H9 (cell line): ENCODE measurements at regions not wholly inside any gene's neighbourhood (a gene's known extent, or its start where the extent isn't known, plus 50 kb on each side); places are given as distances from the start of the nearest gene placed in this dataset.

Experiments used
- DNase-seq: peaks from one replicate; pipeline ENCODE4 v3.0.0-alpha.2; 2017
- H2AFZ ChIP-seq: one replicate; pipeline ENCODE4 v1.6.1; 2013; ENCODE audit warnings: mild to moderate bottlenecking, low read length, control low read depth, moderate library complexity
- H2AK5ac ChIP-seq: 2 replicates; pipeline ENCODE4 v1.6.1; 2013; ENCODE audit warnings: low read length, control low read depth, mixed read lengths; ENCODE audit not compliant: insufficient read length
- H2BK120ac ChIP-seq: one replicate; pipeline ENCODE4 v1.6.1; 2013; ENCODE audit warnings: low read depth, mild to moderate bottlenecking, low read length, control low read depth, inconsistent platforms; ENCODE audit not compliant: poor library complexity, severe bottlenecking
- H2BK12ac ChIP-seq: 2 replicates; pipeline ENCODE4 v1.6.1; 2013; ENCODE audit warnings: low read length, control low read depth, mixed read lengths, low read depth; ENCODE audit not compliant: insufficient read length
- H2BK15ac ChIP-seq: 2 replicates; pipeline ENCODE4 v1.6.1; 2013; ENCODE audit warnings: low read depth, low read length, control low read depth
- H2BK20ac ChIP-seq: one replicate; pipeline ENCODE4 v1.6.1; 2013; ENCODE audit warnings: low read depth, mild to moderate bottlenecking, low read length, control low read depth, inconsistent platforms; ENCODE audit not compliant: poor library complexity, severe bottlenecking
- H2BK5ac ChIP-seq: 2 replicates; pipeline ENCODE4 v1.6.1; 2013; ENCODE audit warnings: low read length, control low read depth, mixed read lengths; ENCODE audit not compliant: insufficient read length
- H3K14ac ChIP-seq: 2 replicates; pipeline ENCODE4 v1.6.1; 2013; ENCODE audit warnings: low read length, control low read depth; ENCODE audit not compliant: insufficient read depth
- H3K18ac ChIP-seq: 2 replicates; pipeline ENCODE4 v1.6.1; 2013; ENCODE audit warnings: low read depth, mild to moderate bottlenecking, mixed read lengths, low read length, control low read depth; ENCODE audit not compliant: insufficient read length
- H3K23ac ChIP-seq: 2 replicates; pipeline ENCODE4 v1.6.1; 2013; ENCODE audit warnings: low read length, control low read depth, mixed read lengths, low read depth; ENCODE audit not compliant: insufficient read length
- H3K23me2 ChIP-seq: 2 replicates; pipeline ENCODE4 v1.6.1; 2013; ENCODE audit warnings: low read depth, mild to moderate bottlenecking, mixed read lengths, low read length, control low read depth; ENCODE audit not compliant: insufficient read length, poor library complexity, severe bottlenecking
- H3K27ac ChIP-seq: 2 replicates; pipeline ENCODE4 v1.5.1; 2013; ENCODE audit warnings: low read length, control low read depth, mixed read lengths, low read depth; ENCODE audit not compliant: insufficient read length
- H3K27me3 ChIP-seq: 2 replicates; pipeline ENCODE4 v1.6.1; 2013; ENCODE audit warnings: low read length, control low read depth, inconsistent platforms; ENCODE audit not compliant: insufficient read depth
- H3K4ac ChIP-seq: 2 replicates; pipeline ENCODE4 v1.6.1; 2013; ENCODE audit warnings: low read depth, mild to moderate bottlenecking, control low read depth, inconsistent platforms, low read length, moderate library complexity
- H3K4me1 ChIP-seq: 2 replicates; pipeline ENCODE4 v1.6.1; 2013; ENCODE audit warnings: low read length, control low read depth, inconsistent platforms; ENCODE audit not compliant: insufficient read depth
- H3K4me2 ChIP-seq: 2 replicates; pipeline ENCODE4 v1.6.1; 2013; ENCODE audit warnings: low read length, control low read depth, mixed read lengths; ENCODE audit not compliant: insufficient read length, insufficient read depth
- H3K56ac ChIP-seq: 2 replicates; pipeline ENCODE4 v1.6.1; 2013; ENCODE audit warnings: low read depth, mild to moderate bottlenecking, mixed read lengths, low read length, control low read depth; ENCODE audit not compliant: insufficient read length
- H3K79me1 ChIP-seq: 2 replicates; pipeline ENCODE4 v1.6.1; 2013; ENCODE audit warnings: low read depth, mild to moderate bottlenecking, moderate library complexity, low read length, control low read depth, inconsistent platforms; ENCODE audit not compliant: insufficient read depth, poor library complexity, severe bottlenecking
- H3K79me2 ChIP-seq: 2 replicates; pipeline ENCODE4 v1.6.1; 2013; ENCODE audit warnings: low read length, control low read depth, inconsistent platforms; ENCODE audit not compliant: insufficient read depth
- H3K9ac ChIP-seq: 2 replicates; pipeline ENCODE4 v1.6.1; 2013; ENCODE audit warnings: low read length, control low read depth, mixed read lengths; ENCODE audit not compliant: insufficient read length; ENCODE audit errors: extremely low read depth
- H3K9me3 ChIP-seq: one replicate; pipeline ENCODE4 v1.6.1; 2013; ENCODE audit warnings: low read depth, low read length, inconsistent platforms; ENCODE audit not compliant: control insufficient read depth
- H3T11ph ChIP-seq: one replicate; pipeline ENCODE4 v1.6.1; 2013; ENCODE audit warnings: mild to moderate bottlenecking, low read length, control low read depth, inconsistent platforms
- H4K20me1 ChIP-seq: one replicate; pipeline ENCODE4 v1.6.1; 2013; ENCODE audit not compliant: control insufficient read depth, insufficient read length, insufficient read depth
- H4K5ac ChIP-seq: 2 replicates; pipeline ENCODE4 v1.6.1; 2013; ENCODE audit warnings: low read depth, mild to moderate bottlenecking, mixed read lengths, low read length, control low read depth; ENCODE audit not compliant: insufficient read length
- H4K8ac ChIP-seq: replicated peaks from 2 replicates; pipeline ENCODE4 v1.6.1; 2013; ENCODE audit warnings: low read length, control low read depth, mixed read lengths, low read depth; ENCODE audit not compliant: insufficient read length
- H4K91ac ChIP-seq: 2 replicates; pipeline ENCODE4 v1.6.1; 2013; ENCODE audit warnings: low read depth, mild to moderate bottlenecking, moderate library complexity, mixed read lengths, low read length, control low read depth; ENCODE audit not compliant: insufficient read length
- H3K27ac Mint-ChIP-seq, 3 experiments: 2 replicates in 2 of 3; 3 replicates in 1 of 3; pipeline ENCODE4 v1.8.0; 2020 to 2021; ENCODE audit warnings: mixed read lengths in 3 of 3, mild to moderate bottlenecking in 1 of 3, moderate library complexity in 1 of 3
- H3K27me3 Mint-ChIP-seq: 2 replicates; pipeline ENCODE4 v1.8.0; 2021; ENCODE audit warnings: low read depth, mild to moderate bottlenecking, moderate library complexity, mixed read lengths
- H3K36me3 Mint-ChIP-seq, 3 experiments: 2 replicates in 2 of 3; 3 replicates in 1 of 3; pipeline ENCODE4 v1.8.0; 2020 to 2021; ENCODE audit warnings: low read depth in 3 of 3, mixed read lengths in 3 of 3; ENCODE audit not compliant: insufficient read depth in 1 of 3
- H3K4me1 Mint-ChIP-seq, 2 experiments: 2 replicates each; pipeline ENCODE4 v1.8.0; 2020; ENCODE audit warnings: mixed read lengths in 2 of 2
- H3K4me3 Mint-ChIP-seq, 2 experiments: 2 replicates in 1 of 2; 3 replicates in 1 of 2; pipeline ENCODE4 v1.8.0; 2020 to 2021; ENCODE audit warnings: mild to moderate bottlenecking in 2 of 2, mixed read lengths in 2 of 2, moderate library complexity in 1 of 2
- H3K9me3 Mint-ChIP-seq, 2 experiments: 2 replicates in 1 of 2; 3 replicates in 1 of 2; pipeline ENCODE4 v1.8.0; 2020; ENCODE audit warnings: mild to moderate bottlenecking in 2 of 2, mixed read lengths in 2 of 2, moderate library complexity in 1 of 2
- WGBS: extraction: QIAGEN DNeasy Blood & Tissue Kit; methylation state at CpG from one replicate; pipeline ENCODE4 v1.1.7; 2013; ENCODE audit warnings: missing lambda C conversion rate, low lambda C conversion rate, mixed read lengths; ENCODE audit not compliant: insufficient read length; ENCODE audit errors: extremely low coverage; 5-methylcytosine and 5-hydroxymethylcytosine counted together
- TF ChIP-seq, protein P1 (sequence below): fragments of 200-600 bp; sonication (generic); conservative IDR thresholded peaks from 3 replicates; pipeline ENCODE4 v1.8.0; 2021; ENCODE audit warnings: antibody characterized with exemption, mild to moderate bottlenecking

DNA sequence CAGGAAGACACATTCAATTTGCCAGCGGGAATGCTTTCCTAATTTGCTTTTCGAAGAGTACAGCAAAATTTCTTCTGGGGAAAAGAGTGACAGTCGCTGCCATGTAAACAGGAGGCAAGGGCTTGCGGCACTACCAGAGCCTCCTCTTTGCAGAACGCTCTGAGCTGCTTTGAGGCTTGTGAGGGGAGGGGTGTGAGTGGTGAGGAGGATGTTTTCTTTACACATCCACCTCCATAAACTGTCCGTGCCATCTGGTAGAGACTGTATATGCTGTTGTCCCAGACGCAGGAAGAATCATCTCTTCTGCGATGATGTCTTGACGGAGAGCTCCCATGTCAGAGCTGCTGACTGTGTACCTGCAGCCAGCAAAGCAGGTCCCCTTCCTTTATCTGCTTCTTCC, 138.0 kb downstream of the SOCS6 start:
- H3K4me2 ChIP-seq = no peak overlapping the region
- no peak overlapping the region for H2BK120ac ChIP-seq
- no peak overlapping the region for H3K23ac ChIP-seq
- Mint-ChIP-seq H3K27ac (peak overlapping the region in 2 of 3 experiments; percentile 18 to 60; a peak in 2 of 7 replicates), H3K4me1 (peaks cover 33% of the 10 kb centered on the region in 2 experiments), H3K9me3 (no peaks in the 10 kb centered on the region), H3K36me3 (no peaks in the 10 kb centered on the region; a peak in 1 of 7 replicates), H3K4me3 (no peak overlapping the region), H3K27me3 (no peaks in the 10 kb centered on the region)
- H2BK12ac ChIP-seq = no peak overlapping the region
- H3K79me1 ChIP-seq = no peaks in the 10 kb centered on the region
- no peak overlapping the region for H2AFZ ChIP-seq
- no peak overlapping the region for H2BK15ac ChIP-seq
- no peak overlapping the region for H3K18ac ChIP-seq
- H4K8ac ChIP-seq = no peak overlapping the region
- H3K9ac ChIP-seq = no peak overlapping the region
- H2BK20ac ChIP-seq = no peak overlapping the region
- WGBS = no CpG with 5 or more reads among the region's 9 CpGs
- peaks cover 3% of the 10 kb centered on the region; the same call in 1 of the 2 replicates for H3K4me1 ChIP-seq
- TF ChIP-seq, protein P1, sequence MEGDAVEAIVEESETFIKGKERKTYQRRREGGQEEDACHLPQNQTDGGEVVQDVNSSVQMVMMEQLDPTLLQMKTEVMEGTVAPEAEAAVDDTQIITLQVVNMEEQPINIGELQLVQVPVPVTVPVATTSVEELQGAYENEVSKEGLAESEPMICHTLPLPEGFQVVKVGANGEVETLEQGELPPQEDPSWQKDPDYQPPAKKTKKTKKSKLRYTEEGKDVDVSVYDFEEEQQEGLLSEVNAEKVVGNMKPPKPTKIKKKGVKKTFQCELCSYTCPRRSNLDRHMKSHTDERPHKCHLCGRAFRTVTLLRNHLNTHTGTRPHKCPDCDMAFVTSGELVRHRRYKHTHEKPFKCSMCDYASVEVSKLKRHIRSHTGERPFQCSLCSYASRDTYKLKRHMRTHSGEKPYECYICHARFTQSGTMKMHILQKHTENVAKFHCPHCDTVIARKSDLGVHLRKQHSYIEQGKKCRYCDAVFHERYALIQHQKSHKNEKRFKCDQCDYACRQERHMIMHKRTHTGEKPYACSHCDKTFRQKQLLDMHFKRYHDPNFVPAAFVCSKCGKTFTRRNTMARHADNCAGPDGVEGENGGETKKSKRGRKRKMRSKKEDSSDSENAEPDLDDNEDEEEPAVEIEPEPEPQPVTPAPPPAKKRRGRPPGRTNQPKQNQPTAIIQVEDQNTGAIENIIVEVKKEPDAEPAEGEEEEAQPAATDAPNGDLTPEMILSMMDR = no peak
- no peaks in the 10 kb centered on the region for H4K20me1 ChIP-seq
- no peaks in the 10 kb centered on the region for H3K27me3 ChIP-seq
- H3K4ac ChIP-seq = no peak overlapping the region
- H4K91ac ChIP-seq = no peak overlapping the region
- no peak overlapping the region for H3T11ph ChIP-seq
- H2BK5ac ChIP-seq = no peak overlapping the region
- no peak overlapping the region for H3K27ac ChIP-seq
- no peak overlapping the region for H4K5ac ChIP-seq
- H3K9me3 ChIP-seq = no peaks in the 10 kb centered on the region
- no peak for DNase-seq
- H3K79me2 ChIP-seq = no peaks in the 10 kb centered on the region
- no peak overlapping the region for H3K56ac ChIP-seq
- H2AK5ac ChIP-seq = no peak overlapping the region
- H3K23me2 ChIP-seq = no peaks in the 10 kb centered on the region
- no peak overlapping the region for H3K14ac ChIP-seq
